ENCODE measurements at regions not wholly inside any gene's neighbourhood (a gene's known extent, or its start where the extent isn't known, plus 50 kb on each side); places are given as distances from the start of the nearest gene placed in this dataset.

DNA sequence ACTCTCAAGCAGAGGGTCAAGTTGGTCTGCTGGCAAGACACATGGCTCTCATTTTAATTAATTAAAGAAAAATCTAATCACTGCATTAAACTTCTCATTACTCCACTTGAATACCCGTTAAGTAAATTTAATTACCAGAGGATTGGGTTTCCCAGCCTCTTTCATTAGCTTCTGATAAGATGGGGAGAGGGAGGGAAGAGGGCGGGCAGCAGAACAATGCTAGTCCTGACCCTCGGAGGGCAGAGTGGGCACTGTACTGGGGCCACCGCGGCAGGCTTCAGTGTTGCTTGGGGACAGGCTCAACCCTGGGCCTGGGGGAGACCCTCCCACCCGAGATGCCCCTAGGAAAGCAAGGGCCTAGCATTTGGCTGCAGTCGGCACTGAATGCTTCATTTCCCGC lies 55.6 kb upstream of the LINGO1 start:
- Histone ChIP-seq H3K4me1 (ENCODE audit: control insufficient read depth, insufficient read depth, low read length, poor library complexity, severe bottlenecking) (no peaks in the 10 kb centered on the region), H3K4me3 (ENCODE audit: insufficient read depth, low read depth, low read length, poor library complexity, severe bottlenecking) (no peak overlapping the region), H3K27ac (ENCODE audit: insufficient read depth, low read length, poor library complexity, severe bottlenecking) (no peak overlapping the region), H3K9me3 (ENCODE audit: control insufficient read depth, low read length) (no peaks in the 10 kb centered on the region), H3K27me3 (replicated peaks; ENCODE audit: control insufficient read depth, insufficient read depth, low read length, poor library complexity, severe bottlenecking) (peaks cover 5% of the 10 kb centered on the region), H3K36me3 (ENCODE audit: control insufficient read depth, insufficient read depth, low read length) (no peaks in the 10 kb centered on the region)
- no peak for DNase-seq

DNA sequence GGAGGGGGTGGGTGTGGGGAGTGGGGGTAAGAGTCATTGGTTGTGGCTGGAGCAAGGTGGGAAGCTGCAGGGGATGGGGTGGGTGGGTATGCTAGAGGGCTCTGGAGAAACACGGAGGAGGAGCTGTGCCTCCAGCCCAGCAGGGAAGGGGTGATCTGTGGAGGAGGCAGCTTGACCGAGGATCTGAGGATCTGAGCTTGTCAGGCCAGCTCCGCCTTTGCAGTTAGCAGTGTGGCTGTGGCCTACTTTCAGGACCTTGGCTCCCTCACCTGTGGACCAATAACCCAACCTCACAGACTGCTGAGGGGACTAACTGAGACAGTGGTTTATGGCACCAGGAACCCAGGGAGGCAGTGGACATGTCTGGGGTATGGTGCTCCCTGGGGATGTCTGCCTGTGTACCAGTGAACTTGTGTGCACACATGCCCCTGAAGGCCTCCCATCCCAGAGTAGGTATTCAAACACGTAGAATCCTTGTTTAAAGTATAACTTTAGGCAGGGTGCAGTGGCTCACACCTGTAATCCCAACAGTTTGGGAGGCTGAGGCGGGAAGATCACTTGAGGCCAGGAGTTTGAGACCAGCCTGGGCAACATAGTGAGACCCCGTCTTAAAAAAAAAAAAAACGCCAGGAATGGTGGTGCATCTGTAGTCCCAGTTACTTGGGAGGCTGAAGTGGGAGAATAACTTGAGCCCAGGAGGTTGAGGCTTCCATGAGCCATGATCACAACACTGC lies 52.5 kb upstream of the LINGO1 start:
- Histone ChIP-seq H3K4me3 (ENCODE audit: insufficient read depth, low read depth, low read length, poor library complexity, severe bottlenecking) (no peak overlapping the region), H3K9me3 (ENCODE audit: control insufficient read depth, low read length) (no peaks in the 10 kb centered on the region), H3K36me3 (ENCODE audit: control insufficient read depth, insufficient read depth, low read length) (no peaks in the 10 kb centered on the region), H3K27ac (ENCODE audit: insufficient read depth, low read length, poor library complexity, severe bottlenecking) (no peak overlapping the region), H3K27me3 (replicated peaks; ENCODE audit: control insufficient read depth, insufficient read depth, low read length, poor library complexity, severe bottlenecking) (no peaks in the 10 kb centered on the region), H3K4me1 (ENCODE audit: control insufficient read depth, insufficient read depth, low read length, poor library complexity, severe bottlenecking) (no peaks in the 10 kb centered on the region)
- DNase-seq: no peak

DNA sequence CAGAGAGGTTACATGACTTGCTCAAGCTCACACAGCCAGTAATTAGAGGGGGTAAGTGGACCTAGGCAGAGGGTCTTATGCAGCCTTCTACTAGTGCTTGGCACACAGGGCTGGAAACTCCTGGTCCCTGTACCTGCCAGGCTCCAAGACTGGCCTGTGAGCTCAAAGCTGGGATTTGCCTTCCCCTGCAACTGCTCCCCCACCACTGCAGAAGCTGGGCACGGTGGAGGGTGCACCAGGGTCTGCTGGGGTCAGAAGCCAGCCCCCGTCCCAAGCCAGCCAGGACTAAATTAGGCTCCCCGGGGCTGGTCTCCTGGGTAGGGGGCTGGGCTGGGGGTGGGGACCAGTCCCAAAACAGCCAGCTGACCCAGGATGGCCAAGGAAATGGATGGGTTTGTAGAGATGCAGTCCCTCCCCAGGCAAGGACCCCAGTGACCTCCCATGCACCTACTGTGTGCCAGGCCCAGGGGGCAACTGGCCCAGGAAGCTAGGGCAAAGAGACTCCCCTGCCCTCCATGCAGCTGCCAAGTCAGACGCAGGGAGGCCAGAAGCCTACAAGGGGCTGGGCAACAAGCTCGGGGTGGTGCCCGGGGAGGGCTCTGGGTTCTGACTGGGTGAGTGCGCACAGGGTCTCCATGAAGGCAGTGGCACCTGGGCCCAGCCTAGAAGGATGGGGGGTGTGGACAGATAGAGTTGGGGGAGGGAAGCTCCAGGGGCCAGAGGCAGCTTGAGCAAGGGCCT lies 51.8 kb upstream of the LINGO1 start:
- Histone ChIP-seq H3K27me3 (replicated peaks; ENCODE audit: control insufficient read depth, insufficient read depth, low read length, poor library complexity, severe bottlenecking) (no peaks in the 10 kb centered on the region), H3K36me3 (ENCODE audit: control insufficient read depth, insufficient read depth, low read length) (no peaks in the 10 kb centered on the region), H3K9me3 (ENCODE audit: control insufficient read depth, low read length) (no peaks in the 10 kb centered on the region), H3K27ac (ENCODE audit: insufficient read depth, low read length, poor library complexity, severe bottlenecking) (no peak overlapping the region), H3K4me3 (ENCODE audit: insufficient read depth, low read depth, low read length, poor library complexity, severe bottlenecking) (no peak overlapping the region), H3K4me1 (ENCODE audit: control insufficient read depth, insufficient read depth, low read length, poor library complexity, severe bottlenecking) (no peaks in the 10 kb centered on the region)
- DNase-seq: no peak

DNA sequence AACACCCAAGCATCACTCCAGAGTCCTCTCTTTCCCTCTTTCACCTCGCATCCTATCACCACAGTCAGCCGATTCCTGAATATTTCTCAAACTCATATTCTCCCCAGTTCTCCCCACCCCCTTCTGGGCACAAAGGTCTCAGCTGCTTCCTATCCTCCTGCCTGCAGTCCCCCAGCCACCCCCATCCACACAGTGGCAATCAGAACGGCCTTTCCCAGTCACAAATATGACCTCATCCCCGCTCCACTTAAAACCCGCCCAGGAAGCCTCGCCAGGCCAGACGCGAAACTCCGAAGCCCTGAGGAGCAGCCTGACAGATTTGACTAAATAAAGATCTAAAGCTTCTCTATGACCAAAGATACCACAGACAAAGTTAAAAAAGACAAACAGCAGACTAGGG lies 49.9 kb upstream of the LINGO1 start:
- no peak for DNase-seq
- no peaks in the 10 kb centered on the region for H3K36me3 ChIP-seq (ENCODE audit: control insufficient read depth, insufficient read depth, low read length)
- H3K27ac ChIP-seq (ENCODE audit: insufficient read depth, low read length, poor library complexity, severe bottlenecking): no peak overlapping the region
- no peak overlapping the region for H3K4me3 ChIP-seq (ENCODE audit: insufficient read depth, low read depth, low read length, poor library complexity, severe bottlenecking)
- H3K9me3 ChIP-seq (ENCODE audit: control insufficient read depth, low read length): no peaks in the 10 kb centered on the region
- H3K4me1 ChIP-seq (ENCODE audit: control insufficient read depth, insufficient read depth, low read length, poor library complexity, severe bottlenecking): no peaks in the 10 kb centered on the region
- H3K27me3 ChIP-seq (replicated peaks; ENCODE audit: control insufficient read depth, insufficient read depth, low read length, poor library complexity, severe bottlenecking): no peaks in the 10 kb centered on the region
